ENCODE measurements at regions not wholly inside any gene's neighbourhood (a gene's known extent, or its start where the extent isn't known, plus 50 kb on each side); places are given as distances from the start of the nearest gene placed in this dataset.
A peak's percentile ranks its signal among the peaks of the same experiment; 100 is the strongest.

- TF ChIP-seq CTCF (IDR thresholded peaks at IDR 0.05) (peak; percentile 79 to 91 (median 82)), POLR2A (IDR thresholded peaks at IDR 0.05) (no peak)
Measured at GRCh38 chr6:166106076-166106686, 61.5 kb downstream of the TBXT start.

Measured in uterus (tissue), 2 donors.